GM08714 (cell line): ENCODE measurements at regions not wholly inside any gene's neighbourhood (a gene's known extent, or its start where the extent isn't known, plus 50 kb on each side); places are given as distances from the start of the nearest gene placed in this dataset.

Source experiments
- H3K4me3 ChIP-seq: fragments of 200-500 bp; sonication (Bioruptor generic); 2 replicates; pipeline ENCODE4 v1.5.1; 2014; ENCODE audit warnings: mild to moderate bottlenecking, low read length, inconsistent platforms
- ZNF274 ChIP-seq: IDR thresholded peaks from 2 replicates; pipeline ENCODE4 v1.6.1; 2012; ENCODE audit warnings: mild to moderate bottlenecking, low read depth, low read length

DNA sequence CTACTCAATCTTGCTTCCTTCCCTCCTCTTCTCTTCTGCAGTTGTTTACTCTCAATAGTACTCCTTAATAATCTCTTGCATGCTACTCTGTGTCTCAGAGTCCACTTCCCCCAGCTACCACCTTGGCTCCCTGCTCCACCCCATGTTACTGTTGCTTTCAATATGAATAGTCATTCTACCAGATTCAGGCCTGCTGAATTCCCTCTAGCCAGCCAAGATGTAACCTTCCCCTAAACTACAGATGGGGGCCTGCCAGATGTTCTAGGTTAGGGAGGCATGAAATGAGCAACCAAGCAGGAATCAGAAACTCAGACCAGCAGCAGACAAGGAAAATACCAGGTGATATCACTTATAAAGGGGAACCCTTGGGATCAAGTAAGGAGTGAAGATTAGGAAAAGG lies 392.1 kb upstream of the DDHD1 start:
- no peak overlapping the region for H3K4me3 ChIP-seq
- TF ChIP-seq ZNF274 = no peak

DNA sequence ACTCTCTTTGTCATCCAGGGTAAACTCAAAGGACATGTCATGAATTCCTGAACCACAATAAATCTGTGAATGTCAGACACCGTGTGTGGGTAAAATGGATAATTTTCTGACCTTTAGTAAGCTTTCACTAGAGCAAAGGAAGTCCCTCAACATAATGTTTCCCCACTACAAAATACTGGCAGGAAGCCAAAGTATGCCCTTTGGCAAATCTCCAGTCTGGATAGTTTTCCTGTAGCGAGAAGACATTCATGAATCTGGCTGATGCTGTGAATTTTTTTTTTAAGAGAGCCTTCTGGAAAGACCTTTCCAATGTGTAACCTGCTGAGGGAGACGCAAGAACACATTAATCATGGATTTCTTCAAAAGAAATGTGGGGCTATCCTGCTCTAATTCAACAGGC lies 389.6 kb upstream of the DDHD1 start:
- no peak for TF ChIP-seq ZNF274
- no peak overlapping the region for H3K4me3 ChIP-seq

DNA sequence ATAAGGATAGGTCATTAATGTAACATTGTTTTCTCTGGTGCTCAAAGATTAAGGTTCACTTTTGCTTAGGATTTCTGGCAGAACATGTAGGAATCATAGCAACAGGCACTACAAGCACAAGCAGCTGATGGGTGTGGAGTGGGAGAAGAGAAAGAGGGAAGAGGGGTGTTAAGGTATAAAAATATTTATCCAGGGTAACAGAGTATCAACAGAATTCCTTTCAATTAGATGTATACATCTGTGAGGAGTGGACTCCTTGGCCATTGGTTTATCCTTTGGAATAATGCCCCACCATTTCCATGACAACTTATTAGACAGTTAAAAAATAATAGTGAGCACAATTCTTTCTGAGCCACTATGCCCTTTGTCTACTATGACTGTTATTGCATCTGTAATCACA lies 388.3 kb upstream of the DDHD1 start:
- TF ChIP-seq ZNF274 = no peak
- no peak overlapping the region for H3K4me3 ChIP-seq

- no peak for TF ChIP-seq ZNF274
- no peak overlapping the region for H3K4me3 ChIP-seq
Observed at GRCh38 chr14:53539489-53540126, 386.5 kb upstream of the DDHD1 start.

GRCh38 chr14:53538316-53538881 lies 385.3 kb upstream of the DDHD1 start:
- no peak for TF ChIP-seq ZNF274
- no peak overlapping the region for H3K4me3 ChIP-seq

DNA sequence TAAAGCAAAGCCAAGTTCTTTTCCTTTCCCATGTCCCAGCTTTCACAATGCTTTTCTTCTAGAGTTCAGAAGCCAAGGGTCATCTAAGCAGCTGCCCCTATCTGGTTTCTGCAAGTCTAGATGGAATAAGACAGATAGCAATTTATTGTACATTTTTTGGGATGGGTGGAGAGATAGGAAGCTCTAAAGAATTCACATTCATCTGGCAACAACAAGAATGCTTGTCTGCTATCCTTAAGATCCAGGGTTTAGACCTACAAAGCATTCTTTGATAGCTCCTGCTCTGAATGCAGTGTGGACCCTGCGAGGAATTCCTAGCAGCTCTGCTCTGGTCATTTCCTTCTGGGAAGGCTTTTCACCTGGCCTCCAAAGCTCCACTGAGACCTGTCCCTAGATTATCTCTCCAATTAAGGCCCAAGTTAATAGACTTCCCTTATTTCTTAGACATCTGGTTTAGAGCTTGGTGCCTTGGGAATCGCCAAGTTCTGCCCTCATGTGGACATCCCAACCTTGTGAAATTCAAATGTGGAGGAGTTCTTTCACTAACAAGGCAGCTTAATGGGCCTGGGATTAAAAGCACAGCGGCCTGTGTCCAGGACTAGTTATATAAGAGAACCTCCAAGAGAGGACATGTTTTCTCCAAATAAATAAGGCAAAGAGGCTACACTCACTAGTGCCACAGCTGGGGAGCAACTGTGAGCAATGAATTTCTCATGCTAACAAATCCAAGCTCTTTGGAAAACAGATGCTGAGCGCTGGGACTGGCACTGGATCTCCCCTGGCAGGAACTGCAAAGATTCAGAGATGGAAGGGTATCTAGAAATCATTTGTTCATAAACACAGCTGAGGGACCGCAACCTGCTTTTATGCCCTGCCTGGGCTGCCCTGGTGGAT lies 384.5 kb upstream of the DDHD1 start:
- no peak overlapping the region for H3K4me3 ChIP-seq
- no peak for TF ChIP-seq ZNF274

DNA sequence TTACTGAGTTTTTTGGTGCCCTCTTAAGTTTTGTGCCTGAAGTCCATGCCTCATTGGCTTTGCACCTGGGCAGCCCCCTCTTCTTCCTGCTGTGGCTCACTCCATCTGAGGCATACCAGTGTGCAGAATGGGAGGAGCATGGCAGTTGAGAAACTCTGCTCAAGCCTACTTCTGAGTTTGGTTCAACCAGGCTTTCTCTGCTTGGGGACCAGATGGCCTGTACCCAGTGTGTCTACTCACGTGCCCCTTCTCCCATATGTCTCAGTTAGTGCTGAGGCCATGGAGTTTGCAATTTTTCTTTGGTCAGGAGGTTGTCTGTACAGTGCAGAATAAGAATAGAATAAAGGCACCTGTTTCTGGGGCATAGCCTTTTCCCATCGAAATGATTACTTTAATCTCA lies 383.3 kb upstream of the DDHD1 start:
- TF ChIP-seq ZNF274 = no peak
- H3K4me3 ChIP-seq = no peak overlapping the region

DNA sequence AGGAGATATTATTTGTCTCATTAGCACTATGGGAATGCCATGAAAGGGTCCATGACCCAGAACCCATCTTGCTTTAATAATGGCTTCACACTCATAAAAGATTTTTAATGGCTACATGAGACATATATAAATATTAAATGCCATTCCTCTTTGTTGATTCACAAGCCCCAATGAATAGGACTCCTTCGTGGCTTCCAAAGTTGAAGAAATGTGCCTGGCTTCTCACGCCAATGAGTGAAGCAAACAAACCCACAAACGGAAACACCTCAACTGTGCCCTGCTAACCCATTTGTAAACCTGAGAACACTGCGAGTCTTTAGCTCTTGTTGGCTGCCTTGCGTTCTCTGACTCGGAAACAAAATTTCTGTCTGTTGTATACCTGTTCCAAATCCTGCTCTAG lies 381.7 kb upstream of the DDHD1 start:
- H3K4me3 ChIP-seq = no peak overlapping the region
- no peak for TF ChIP-seq ZNF274

DNA sequence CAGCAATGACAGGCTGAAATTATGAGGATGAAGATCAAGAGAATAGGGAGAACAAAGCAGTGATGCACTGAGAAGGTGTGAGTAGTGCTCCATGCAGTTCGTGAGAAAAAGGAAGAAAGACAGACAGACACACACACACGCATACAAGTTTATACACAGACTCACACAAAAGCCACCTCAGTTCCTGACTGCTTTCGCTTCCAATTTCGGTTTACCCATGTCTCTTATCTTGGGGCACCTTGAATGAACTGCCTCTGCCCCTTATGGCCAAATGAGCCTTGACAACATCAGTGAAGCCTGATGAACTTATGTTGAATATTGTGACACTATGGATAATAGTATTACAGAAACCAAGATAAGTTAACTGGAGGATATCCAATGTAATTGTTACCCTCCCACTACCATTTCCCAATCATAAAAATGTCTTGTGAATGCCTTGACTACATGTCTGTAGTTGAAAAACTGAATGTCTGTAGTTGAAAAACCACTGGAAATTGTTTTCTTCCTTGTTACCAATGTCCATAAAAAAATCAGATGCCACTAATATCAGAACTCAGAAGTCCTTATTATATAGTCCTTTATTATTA lies 380.4 kb upstream of the DDHD1 start:
- TF ChIP-seq ZNF274 = no peak
- H3K4me3 ChIP-seq = no peak overlapping the region

DNA sequence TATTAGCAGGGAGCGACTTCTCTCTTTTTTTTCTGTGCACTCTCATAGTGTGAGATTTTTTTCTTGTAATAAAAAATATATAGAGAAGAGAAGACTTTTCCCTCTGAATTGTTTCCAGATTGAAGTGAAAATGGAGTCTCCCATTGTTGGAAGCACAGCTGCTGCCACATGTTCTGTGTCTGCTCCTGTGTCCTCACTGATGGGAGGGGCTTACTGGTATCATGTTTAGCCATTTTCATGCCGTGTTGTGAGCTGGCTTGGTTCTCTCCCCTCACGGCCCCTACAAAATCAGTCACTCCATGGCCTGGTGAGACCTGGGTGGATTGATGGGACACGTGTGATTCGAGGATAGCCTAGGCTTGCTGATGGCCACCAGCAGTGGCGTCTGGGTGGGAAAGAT lies 379.7 kb upstream of the DDHD1 start:
- H3K4me3 ChIP-seq = no peak overlapping the region

DNA sequence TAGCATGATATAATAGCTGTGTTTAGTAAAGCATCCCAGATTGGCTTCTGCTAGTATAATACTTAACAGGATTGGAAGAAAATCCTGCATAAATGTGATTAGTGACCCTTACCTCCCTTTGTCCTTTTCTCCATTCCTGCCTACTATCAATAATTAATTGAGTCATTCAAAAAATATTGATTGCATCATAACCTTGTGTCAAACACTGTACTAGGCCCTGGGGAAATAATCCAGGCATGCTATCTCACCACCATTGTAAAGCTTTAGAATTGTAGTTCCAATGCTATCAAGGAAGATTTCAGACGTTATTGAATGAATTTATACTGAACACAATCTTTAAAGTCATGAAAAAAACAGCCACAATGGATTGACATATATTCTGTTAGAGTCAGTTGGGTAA lies 378.6 kb upstream of the DDHD1 start:
- no peak overlapping the region for H3K4me3 ChIP-seq
- TF ChIP-seq ZNF274 = no peak

More for the DNA sequence above, 379.7 kb upstream of the DDHD1 start:
- TF ChIP-seq ZNF274 = no peak

- TF ChIP-seq ZNF274 = no peak
- no peak overlapping the region for H3K4me3 ChIP-seq
Observed at GRCh38 chr14:53531156-53531555, 378.0 kb upstream of the DDHD1 start.

DNA sequence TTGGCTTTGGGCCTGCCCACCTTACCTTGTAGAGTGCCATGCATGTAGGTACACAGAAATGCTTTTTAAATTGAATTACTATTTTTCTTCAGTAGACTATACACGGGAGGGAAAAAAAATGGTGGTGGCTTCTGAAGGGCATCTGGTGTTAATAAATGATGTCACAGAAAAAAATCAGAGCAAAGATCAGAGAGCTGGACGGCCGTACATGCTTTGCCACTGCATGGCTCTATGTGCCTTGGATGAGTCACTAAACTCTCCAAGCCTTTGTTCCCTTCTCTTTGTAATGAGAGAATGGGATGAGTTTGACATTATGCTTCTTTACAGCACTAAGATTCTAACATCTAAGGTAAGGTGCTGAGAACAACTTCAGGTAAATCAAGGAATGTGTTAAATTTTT lies 376.4 kb upstream of the DDHD1 start:
- no peak overlapping the region for H3K4me3 ChIP-seq
- no peak for TF ChIP-seq ZNF274

- H3K4me3 ChIP-seq = no peak overlapping the region
- TF ChIP-seq ZNF274 = no peak
Observed at GRCh38 chr14:53528185-53528671, 375.1 kb upstream of the DDHD1 start.
